22Rv1 (cell line): ENCODE measurements at regions not wholly inside any gene's neighbourhood (a gene's known extent, or its start where the extent isn't known, plus 50 kb on each side); places are given as distances from the start of the nearest gene placed in this dataset.

ENCODE experiments used
- H3K27ac ChIP-seq: fragments of 450-650 bp; 2 replicates; pipeline ENCODE4 v1.5.1; 2017
- ZFX ChIP-seq: fragments of 450-650 bp; IDR thresholded peaks from 2 replicates; pipeline ENCODE4 v1.6.1; 2017; ENCODE audit warnings: antibody characterized with exemption, borderline replicate concordance
- TF ChIP-seq, protein P1 (sequence below): fragments of 450-650 bp; IDR thresholded peaks from 2 replicates; pipeline ENCODE4 v1.5.1; 2017; ENCODE audit warnings: mild to moderate bottlenecking

DNA sequence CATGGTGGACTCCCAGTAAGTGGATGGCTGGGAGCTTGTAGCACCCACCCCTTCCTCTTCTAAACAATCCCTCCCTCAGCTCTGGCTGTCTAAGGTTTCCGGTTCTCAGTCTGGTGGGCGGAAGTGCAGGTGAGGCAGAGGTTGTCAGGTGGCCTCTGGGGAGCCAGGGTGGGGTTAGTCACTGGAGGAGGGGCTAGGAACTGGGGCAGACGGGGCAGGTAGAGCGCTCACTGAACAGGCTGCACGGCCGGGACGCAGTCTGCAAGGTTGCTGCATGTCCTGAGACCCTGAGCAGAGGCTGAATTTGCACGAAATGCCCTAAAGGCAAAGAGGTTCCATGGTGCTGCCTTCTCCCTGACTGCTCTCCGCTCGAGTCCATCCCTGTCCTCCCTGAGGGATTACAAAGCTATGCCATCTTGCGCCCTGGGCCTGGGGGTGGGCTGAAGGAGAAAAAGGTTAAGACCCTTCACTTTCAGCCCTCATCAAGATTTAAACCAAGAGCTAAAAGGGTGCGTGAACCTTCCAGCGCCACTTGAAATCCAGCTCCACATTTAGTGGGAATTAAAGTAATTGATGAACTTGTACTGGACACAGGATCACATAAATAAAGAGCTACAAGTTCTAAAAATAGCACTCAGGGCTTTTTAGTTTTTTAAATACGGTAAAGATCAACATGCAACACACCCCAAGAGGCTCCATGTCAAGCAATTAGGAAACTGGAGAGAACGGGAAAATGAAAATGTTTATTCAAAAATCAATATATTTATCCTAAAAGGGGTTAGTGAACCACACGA, 62.3 kb upstream of the CTBP2 start:
- no peak overlapping the region for H3K27ac ChIP-seq
- TF ChIP-seq ZFX: no peak
- TF ChIP-seq, protein P1, sequence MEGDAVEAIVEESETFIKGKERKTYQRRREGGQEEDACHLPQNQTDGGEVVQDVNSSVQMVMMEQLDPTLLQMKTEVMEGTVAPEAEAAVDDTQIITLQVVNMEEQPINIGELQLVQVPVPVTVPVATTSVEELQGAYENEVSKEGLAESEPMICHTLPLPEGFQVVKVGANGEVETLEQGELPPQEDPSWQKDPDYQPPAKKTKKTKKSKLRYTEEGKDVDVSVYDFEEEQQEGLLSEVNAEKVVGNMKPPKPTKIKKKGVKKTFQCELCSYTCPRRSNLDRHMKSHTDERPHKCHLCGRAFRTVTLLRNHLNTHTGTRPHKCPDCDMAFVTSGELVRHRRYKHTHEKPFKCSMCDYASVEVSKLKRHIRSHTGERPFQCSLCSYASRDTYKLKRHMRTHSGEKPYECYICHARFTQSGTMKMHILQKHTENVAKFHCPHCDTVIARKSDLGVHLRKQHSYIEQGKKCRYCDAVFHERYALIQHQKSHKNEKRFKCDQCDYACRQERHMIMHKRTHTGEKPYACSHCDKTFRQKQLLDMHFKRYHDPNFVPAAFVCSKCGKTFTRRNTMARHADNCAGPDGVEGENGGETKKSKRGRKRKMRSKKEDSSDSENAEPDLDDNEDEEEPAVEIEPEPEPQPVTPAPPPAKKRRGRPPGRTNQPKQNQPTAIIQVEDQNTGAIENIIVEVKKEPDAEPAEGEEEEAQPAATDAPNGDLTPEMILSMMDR: no peak

DNA sequence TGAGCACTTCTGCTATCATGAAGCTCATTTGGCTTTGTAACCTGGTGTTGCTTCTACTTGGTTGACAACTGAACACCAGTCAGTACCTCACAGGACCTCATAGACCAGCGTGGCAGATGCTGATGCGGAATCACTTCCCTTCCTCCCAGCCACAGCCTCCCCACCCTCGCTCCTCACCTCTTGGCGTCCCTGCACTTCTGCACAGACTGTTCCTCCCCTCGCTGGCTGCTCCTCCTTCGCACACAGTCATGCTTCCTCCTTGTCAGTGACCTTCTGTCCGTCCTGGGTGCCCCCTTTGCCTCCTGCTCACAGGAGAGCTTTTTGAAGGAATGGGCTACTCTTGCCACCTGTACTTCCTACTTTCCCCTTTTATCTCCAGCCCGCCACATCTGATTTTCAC, 61.4 kb upstream of the CTBP2 start:
- no peak overlapping the region for H3K27ac ChIP-seq
- TF ChIP-seq, protein P1: no peak
- no peak for TF ChIP-seq ZFX

DNA sequence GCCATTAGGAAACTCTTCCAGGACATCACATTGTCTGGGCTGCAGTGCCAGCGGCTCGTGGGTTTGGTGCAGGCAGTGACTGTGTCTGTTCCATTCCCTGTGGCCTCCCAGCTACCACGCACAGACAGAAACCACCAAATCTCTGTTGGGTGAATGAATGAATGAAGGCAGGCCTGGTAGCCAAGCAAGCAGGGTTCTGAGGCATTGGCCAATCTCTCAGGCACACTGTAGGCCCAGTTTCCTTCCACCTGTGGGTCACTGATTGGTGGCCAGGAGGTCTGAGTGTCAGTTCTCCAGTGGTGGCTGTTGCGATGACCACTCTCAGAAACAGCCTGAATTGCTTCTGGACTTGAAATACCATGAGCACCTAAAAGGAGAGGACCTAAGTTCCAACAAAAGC, 59.4 kb upstream of the CTBP2 start:
- TF ChIP-seq, protein P1: no peak
- TF ChIP-seq ZFX: no peak
- no peak overlapping the region for H3K27ac ChIP-seq

DNA sequence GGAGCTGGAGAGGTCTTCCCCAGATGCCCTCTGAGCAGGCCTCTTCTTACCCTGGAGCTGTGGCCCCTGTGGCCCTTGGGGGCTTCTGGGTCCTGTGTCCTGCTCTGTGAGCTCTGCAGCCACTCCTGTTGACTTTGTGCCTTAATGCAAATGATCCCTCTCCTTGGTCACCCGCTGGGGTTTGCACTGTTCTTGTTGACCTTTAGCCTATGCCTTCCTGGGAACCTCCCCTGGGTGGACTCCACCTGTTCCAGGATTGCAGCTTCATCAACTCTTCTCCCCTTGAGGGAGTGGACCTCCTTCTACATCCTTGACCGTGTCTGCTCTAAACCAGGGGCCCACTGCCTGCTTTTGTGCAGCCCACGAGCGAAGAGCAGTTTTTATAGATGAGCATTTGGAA, 58.6 kb upstream of the CTBP2 start:
- H3K27ac ChIP-seq: no peak overlapping the region
- TF ChIP-seq, protein P1: no peak
- TF ChIP-seq ZFX: no peak

DNA sequence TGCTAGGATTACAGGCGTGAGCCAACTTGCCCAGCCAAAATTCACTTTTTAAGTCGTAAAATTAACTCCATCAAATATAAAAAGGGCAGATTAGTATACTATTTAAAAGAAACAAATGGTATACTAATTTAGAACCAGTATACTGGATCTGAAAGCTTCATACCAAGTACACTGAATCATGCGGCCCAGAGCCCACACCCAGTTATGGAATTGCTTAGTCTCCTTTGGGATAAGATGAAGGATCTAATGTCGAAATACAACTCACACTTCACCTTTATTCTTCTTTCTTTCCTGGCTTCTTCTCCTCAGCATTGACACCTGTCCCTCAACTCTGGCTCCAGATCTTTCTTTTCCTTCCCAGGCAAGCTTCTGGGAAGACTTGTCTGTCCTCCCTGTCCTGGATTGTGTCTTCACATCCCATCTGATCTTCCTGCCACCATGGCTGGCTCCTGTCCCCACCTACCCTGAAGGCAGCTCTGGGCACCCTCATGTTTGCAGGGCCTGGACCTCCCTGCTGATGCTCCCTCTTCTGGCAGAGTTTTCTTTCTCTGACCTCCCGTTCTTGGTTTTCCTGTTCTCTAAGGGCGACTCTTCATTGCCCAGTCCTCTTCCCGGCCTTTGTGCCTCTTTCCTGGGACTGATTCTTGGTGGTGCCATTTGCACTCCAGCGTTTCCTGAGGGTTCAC, 57.8 kb upstream of the CTBP2 start:
- H3K27ac ChIP-seq: no peak overlapping the region
- no peak for TF ChIP-seq ZFX
- TF ChIP-seq, protein P1: no peak

DNA sequence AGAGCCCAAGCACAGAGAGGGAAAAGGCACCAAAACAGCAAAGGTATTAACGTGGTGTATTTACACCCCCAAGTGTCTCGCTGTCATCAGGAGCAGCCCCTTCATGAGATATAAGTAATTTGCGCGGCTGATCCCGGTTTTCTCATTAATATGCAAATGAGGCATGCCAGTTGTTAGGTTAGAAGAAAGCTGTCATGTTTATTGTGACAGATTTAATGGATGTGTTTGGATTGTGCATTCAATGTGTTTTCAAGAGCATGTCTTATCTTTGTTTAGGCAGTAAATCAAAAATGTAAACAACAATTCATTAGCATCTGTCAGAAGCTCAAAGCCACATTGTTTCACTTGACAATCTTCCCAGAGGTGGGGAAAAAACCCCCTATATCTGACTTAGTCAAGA, 56.5 kb upstream of the CTBP2 start:
- H3K27ac ChIP-seq: no peak overlapping the region
- TF ChIP-seq, protein P1: no peak
- TF ChIP-seq ZFX: no peak

DNA sequence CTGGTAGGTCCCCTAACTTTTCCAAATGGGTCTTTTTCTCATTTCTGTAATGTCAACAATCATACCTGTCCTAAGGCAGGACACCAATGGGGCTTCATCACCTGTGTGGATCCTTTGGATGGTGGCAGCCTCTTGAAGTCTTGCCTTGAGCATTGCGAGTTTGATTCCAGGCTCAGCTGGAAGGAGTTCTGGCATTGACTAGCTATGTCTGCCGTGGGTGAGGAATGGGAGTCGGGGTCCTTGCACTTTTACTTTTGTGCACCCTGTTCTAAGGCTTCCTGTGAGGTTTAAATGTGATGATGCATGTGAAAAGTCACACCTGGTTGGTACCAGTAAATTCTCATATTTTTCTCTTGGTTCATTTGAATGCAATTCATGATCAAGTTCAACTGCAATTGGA, 55.9 kb upstream of the CTBP2 start:
- TF ChIP-seq ZFX: no peak
- TF ChIP-seq, protein P1: no peak
- no peak overlapping the region for H3K27ac ChIP-seq
